Loucy (cell line): ENCODE measurements at regions not wholly inside any gene's neighbourhood (a gene's known extent, or its start where the extent isn't known, plus 50 kb on each side); places are given as distances from the start of the nearest gene placed in this dataset.

Experiments used
- EZH2phosphoT487 ChIP-seq: fragments of 200-600 bp; IDR thresholded peaks from 2 replicates; pipeline ENCODE4 v1.6.1; 2018; ENCODE audit warnings: antibody characterized with exemption, mild to moderate bottlenecking, moderate library complexity, borderline replicate concordance
- TF ChIP-seq, protein P1 (sequence below): fragments of 200-600 bp; sonication (generic); conservative IDR thresholded peaks from 2 replicates; pipeline ENCODE4 v1.5.1; 2014; ENCODE audit warnings: mild to moderate bottlenecking, antibody characterized with exemption, low read length

- TF ChIP-seq, protein P1, sequence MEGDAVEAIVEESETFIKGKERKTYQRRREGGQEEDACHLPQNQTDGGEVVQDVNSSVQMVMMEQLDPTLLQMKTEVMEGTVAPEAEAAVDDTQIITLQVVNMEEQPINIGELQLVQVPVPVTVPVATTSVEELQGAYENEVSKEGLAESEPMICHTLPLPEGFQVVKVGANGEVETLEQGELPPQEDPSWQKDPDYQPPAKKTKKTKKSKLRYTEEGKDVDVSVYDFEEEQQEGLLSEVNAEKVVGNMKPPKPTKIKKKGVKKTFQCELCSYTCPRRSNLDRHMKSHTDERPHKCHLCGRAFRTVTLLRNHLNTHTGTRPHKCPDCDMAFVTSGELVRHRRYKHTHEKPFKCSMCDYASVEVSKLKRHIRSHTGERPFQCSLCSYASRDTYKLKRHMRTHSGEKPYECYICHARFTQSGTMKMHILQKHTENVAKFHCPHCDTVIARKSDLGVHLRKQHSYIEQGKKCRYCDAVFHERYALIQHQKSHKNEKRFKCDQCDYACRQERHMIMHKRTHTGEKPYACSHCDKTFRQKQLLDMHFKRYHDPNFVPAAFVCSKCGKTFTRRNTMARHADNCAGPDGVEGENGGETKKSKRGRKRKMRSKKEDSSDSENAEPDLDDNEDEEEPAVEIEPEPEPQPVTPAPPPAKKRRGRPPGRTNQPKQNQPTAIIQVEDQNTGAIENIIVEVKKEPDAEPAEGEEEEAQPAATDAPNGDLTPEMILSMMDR: no peak
- TF ChIP-seq EZH2phosphoT487: no peak
Observed at GRCh38 chr2:128442891-128443302, 124.2 kb upstream of the HS6ST1 start.
